GM12878 (cell line): ENCODE measurements at regions not wholly inside any gene's neighbourhood (a gene's known extent, or its start where the extent isn't known, plus 50 kb on each side); places are given as distances from the start of the nearest gene placed in this dataset.

ENCODE experiments used
- ATAC-seq: fragments of 200-7000 bp; cut with Tn5 transposase; 3 replicates; pipeline ENCODE4 v1.9.1; 2020; ENCODE audit warnings: mild to moderate bottlenecking, moderate library complexity
- BruUV-seq: library from RNA; stranded (reverse); fragments of 400-500 nt; replicated peaks from 2 replicates; lab custom pipeline; 2021; lab: Mats Ljungman, UMichigan
- CTCF ChIA-PET: fragments of 300-600 bp; sonication (Branson Sonifier 250); formaldehyde crosslinking; extraction: SDS; loops from one replicate; lab custom pipeline; 2021; ENCODE audit warnings: inconsistent platforms; lab: Yijun Ruan, JAX
- POLR2A ChIA-PET: fragments of 350-600 bp; formaldehyde crosslinking; extraction: SDS; loops from one replicate; lab custom pipeline; 2021; ENCODE audit warnings: inconsistent platforms; lab: Charles Lee
- RAD21 ChIA-PET: fragments of 300-600 bp; sonication (Branson Sonifier 250); formaldehyde crosslinking; loops from one replicate; lab custom pipeline; 2023; ENCODE audit warnings: antibody characterized with exemption; ENCODE audit not compliant: unreplicated experiment; lab: Charles Lee
- SMC1A ChIA-PET: fragments of 300-600 bp; sonication (Branson Sonifier 250); formaldehyde crosslinking; loops from one replicate; lab custom pipeline; 2023; ENCODE audit not compliant: unreplicated experiment, uncharacterized antibody; lab: Charles Lee
- DNase-seq: peaks from one replicate; pipeline ENCODE4 v3.0.0-alpha.2; 2011; ENCODE audit warnings: low read depth, low spot score
- FAIRE-seq: peaks from 3 replicates; lab custom pipeline; 2011; peaks lifted over from hg19 to GRCh38; lab: Jason Lieb, UNC
- H2AFZ ChIP-seq: 2 replicates; pipeline ENCODE4 v1.6.0; 2011; ENCODE audit warnings: low read depth, low read length, control low read depth; ENCODE audit not compliant: control insufficient read depth
- H3K27ac ChIP-seq: 2 replicates; pipeline ENCODE4 v1.5.1; 2011; ENCODE audit warnings: control low read depth; ENCODE audit not compliant: control insufficient read depth, insufficient read depth
- H3K27me3 ChIP-seq, 2 experiments: replicated peaks in 1 of 2; 2 replicates each; pipeline versions ENCODE4 v1.6.0 to v1.6.1; 2011; ENCODE audit warnings: low read length in 1 of 2; ENCODE audit not compliant: control insufficient read depth in 2 of 2, insufficient read depth in 2 of 2
- H3K36me3 ChIP-seq, 2 experiments: 2 replicates each; pipeline ENCODE4 v1.5.1; 2011; ENCODE audit warnings: low read length in 1 of 2; ENCODE audit not compliant: control insufficient read depth in 2 of 2, insufficient read depth in 2 of 2
- H3K4me1 ChIP-seq: 2 replicates; pipeline ENCODE4 v1.6.1; 2011; ENCODE audit warnings: mild to moderate bottlenecking, low read length, moderate library complexity, mixed read lengths; ENCODE audit not compliant: control insufficient read depth, insufficient read depth
- H3K4me2 ChIP-seq: 2 replicates; pipeline ENCODE4 v1.6.0; 2011; ENCODE audit warnings: control low read depth; ENCODE audit not compliant: control insufficient read depth, insufficient read depth
- H3K4me3 ChIP-seq: fragments of 200-600 bp; sonication (generic); 2 replicates; pipeline ENCODE4 v1.5.1; 2016
- H3K79me2 ChIP-seq: 2 replicates; pipeline ENCODE4 v1.6.0; 2011; ENCODE audit warnings: low read length; ENCODE audit not compliant: control insufficient read depth, insufficient read depth
- H3K9ac ChIP-seq: 2 replicates; pipeline ENCODE4 v1.8.0; 2011; ENCODE audit warnings: low read length, control low read depth, mixed read lengths; ENCODE audit not compliant: control insufficient read depth, insufficient read depth
- H3K9me3 ChIP-seq: replicated peaks from 3 replicates; pipeline ENCODE4 v1.5.1; 2011; ENCODE audit warnings: mild to moderate bottlenecking, low read length; ENCODE audit not compliant: control insufficient read depth, insufficient read depth
- H4K20me1 ChIP-seq: 2 replicates; pipeline ENCODE4 v1.6.0; 2011; ENCODE audit not compliant: control insufficient read depth, insufficient read depth
- BMI1 ChIP-seq: fragments of 450-650 bp; IDR thresholded peaks from 2 replicates; pipeline ENCODE4 v1.6.1; 2016; ENCODE audit warnings: mild to moderate bottlenecking, moderate library complexity, borderline replicate concordance
- DPF2 ChIP-seq: fragments of 450-650 bp; IDR thresholded peaks from 2 replicates; pipeline ENCODE4 v1.6.1; 2017; ENCODE audit warnings: mild to moderate bottlenecking
- KDM1A ChIP-seq: fragments of 200-600 bp; sonication (generic); IDR thresholded peaks from 2 replicates; pipeline ENCODE4 v1.6.1; 2016; ENCODE audit warnings: borderline replicate concordance
- NFYA ChIP-seq: IDR thresholded peaks from 2 replicates; pipeline ENCODE4 v1.6.1; 2011; ENCODE audit warnings: low read depth, mild to moderate bottlenecking, low read length, improper control_type of control experiment, borderline replicate concordance
- NR2C1 ChIP-seq: fragments of 450-650 bp; IDR thresholded peaks from 2 replicates; pipeline ENCODE4 v1.6.1; 2017; ENCODE audit warnings: antibody characterized with exemption, mild to moderate bottlenecking, moderate library complexity
- SMC3 ChIP-seq: IDR thresholded peaks from 2 replicates; pipeline ENCODE4 v1.6.1; 2011; ENCODE audit warnings: low read length, improper control_type of control experiment, borderline replicate concordance
- SP1 ChIP-seq: IDR thresholded peaks from one replicate; pipeline ENCODE4 v1.6.1; 2011; ENCODE audit warnings: low read depth, low read length
- SREBF2 ChIP-seq: IDR thresholded peaks from 2 replicates; pipeline ENCODE4 v1.6.1; 2012; ENCODE audit warnings: mild to moderate bottlenecking, low read length
- TCF7 ChIP-seq: IDR thresholded peaks from 2 replicates; pipeline ENCODE4 v1.6.1; 2014; ENCODE audit warnings: antibody characterized with exemption, borderline replicate concordance
- ZNF622 ChIP-seq: fragments of 450-650 bp; IDR thresholded peaks from 2 replicates; pipeline ENCODE4 v1.6.1; 2017; ENCODE audit warnings: mild to moderate bottlenecking, inconsistent platforms
- WGBS: methylation state at CpG from one replicate; pipeline ENCODE4 v1.1.6; 2016; ENCODE audit warnings: low lambda C conversion rate; ENCODE audit not compliant: insufficient replicate concordance, insufficient coverage; ENCODE audit errors: missing lambda C conversion rate; 5-methylcytosine and 5-hydroxymethylcytosine counted together
- in situ Hi-C: fragments of 300-500 bp; cut with MboI; formaldehyde crosslinking; loops from 9 replicates; pipeline ENCODE4 v1.14.3; 2018; ENCODE audit warnings: mixed read lengths
- intact Hi-C: fragments of 100-400 bp; cut with micrococcal nuclease; formaldehyde crosslinking; loops from one replicate; pipeline ENCODE4 v1.14.2; 2022; ENCODE audit not compliant: unreplicated experiment
- TF ChIP-seq, protein P1 (sequence below): fragments of 450-650 bp; formaldehyde crosslinking; IDR thresholded peaks from 2 replicates; pipeline ENCODE4 v1.4.0; 2022; ENCODE audit warnings: mild to moderate bottlenecking, moderate library complexity
- TF ChIP-seq, protein P2 (sequence below): fragments of 450-650 bp; IDR thresholded peaks from 2 replicates; pipeline ENCODE4 v1.6.1; 2017; ENCODE audit warnings: antibody characterized with exemption, mild to moderate bottlenecking, moderate library complexity
- TF ChIP-seq, protein P3 (sequence below): IDR thresholded peaks from 2 replicates; pipeline ENCODE4 v1.6.1; 2012; ENCODE audit warnings: mild to moderate bottlenecking, low read depth, low read length
- TF ChIP-seq, protein P4 (sequence below): IDR thresholded peaks from 2 replicates; pipeline ENCODE4 v1.6.1; 2012; ENCODE audit warnings: low read length, inconsistent platforms

DNA sequence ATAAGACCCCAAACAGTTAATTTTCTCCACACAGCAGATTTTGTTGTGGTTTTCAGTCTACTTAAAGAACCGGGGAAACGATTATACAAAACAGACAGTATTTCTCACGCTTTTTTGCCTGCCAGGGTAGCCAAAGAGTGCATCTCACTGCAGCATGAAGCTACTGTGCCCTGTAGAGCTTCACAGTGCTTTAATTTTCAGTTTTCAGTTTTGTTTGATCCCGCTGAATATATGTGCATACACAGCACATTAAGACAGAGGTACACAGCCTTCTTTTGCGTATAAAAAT is 215.0 kb downstream of the TEX29 start (continued):
- TF ChIP-seq, protein P1, sequence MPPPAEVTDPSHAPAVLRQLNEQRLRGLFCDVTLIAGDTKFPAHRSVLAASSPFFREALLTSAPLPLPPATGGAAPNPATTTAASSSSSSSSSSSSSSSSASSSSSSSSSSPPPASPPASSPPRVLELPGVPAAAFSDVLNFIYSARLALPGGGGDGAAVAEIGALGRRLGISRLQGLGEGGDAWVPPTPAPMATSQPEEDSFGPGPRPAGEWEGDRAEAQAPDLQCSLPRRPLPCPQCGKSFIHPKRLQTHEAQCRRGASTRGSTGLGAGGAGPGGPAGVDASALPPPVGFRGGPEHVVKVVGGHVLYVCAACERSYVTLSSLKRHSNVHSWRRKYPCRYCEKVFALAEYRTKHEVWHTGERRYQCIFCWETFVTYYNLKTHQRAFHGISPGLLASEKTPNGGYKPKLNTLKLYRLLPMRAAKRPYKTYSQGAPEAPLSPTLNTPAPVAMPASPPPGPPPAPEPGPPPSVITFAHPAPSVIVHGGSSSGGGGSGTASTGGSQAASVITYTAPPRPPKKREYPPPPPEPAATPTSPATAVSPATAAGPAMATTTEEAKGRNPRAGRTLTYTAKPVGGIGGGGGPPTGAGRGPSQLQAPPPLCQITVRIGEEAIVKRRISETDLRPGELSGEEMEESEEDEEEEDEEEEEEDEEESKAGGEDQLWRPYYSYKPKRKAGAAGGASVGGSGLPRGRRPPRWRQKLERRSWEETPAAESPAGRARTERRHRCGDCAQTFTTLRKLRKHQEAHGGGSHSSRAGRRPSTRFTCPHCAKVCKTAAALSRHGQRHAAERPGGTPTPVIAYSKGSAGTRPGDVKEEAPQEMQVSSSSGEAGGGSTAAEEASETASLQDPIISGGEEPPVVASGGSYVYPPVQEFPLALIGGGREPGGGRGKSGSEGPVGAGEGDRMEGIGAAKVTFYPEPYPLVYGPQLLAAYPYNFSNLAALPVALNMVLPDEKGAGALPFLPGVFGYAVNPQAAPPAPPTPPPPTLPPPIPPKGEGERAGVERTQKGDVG (CRISPR knock-in tag): no peak
- TF ChIP-seq DPF2 (no peak), ZNF622 (no peak)

DNA sequence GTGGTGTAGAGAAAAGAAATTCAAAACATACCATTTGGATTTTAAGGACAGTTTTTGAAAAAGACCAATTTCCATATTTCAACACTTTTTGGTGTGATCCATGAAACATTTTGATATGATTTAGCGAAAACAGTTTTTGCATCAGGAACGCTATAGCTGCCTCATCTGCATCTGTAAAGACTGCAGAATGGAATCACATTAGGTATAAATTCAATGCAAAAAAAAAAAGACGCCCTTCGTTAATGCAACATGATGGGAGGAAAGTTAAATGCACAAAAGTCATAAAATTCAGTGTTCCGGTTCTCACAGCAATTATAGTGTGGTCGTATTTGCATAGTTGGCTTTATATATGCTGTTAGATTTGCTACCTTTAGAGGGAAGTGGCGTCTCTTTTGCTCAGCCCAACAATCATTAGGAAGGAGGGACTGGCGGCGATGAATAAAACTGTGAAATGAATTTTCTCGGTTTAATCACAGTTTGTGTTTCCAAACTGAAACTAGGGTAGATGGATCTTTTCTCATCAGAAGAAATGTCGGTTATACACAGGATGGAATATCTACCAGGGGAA is 215.7 kb downstream of the TEX29 start:
- no peak overlapping the region for H2AFZ ChIP-seq
- DNase-seq: no peak
- no peaks in the 10 kb centered on the region for H3K36me3 ChIP-seq
- in situ Hi-C loops: no loop called here
- SMC1A ChIA-PET: no interaction called here
- no peaks in the 10 kb centered on the region for H3K79me2 ChIP-seq
- no peak overlapping the region for H3K4me2 ChIP-seq
- no peak overlapping the region for H3K4me3 ChIP-seq
- H3K27ac ChIP-seq: no peak overlapping the region
- H3K4me1 ChIP-seq: no peaks in the 10 kb centered on the region
- H3K27me3 ChIP-seq: no peaks in the 10 kb centered on the region
- WGBS: 33% methylated on average over 11 of the region's 11 CpGs
- no peak for FAIRE-seq
- no peak for ATAC-seq
- intact Hi-C loops: no loop called here
- CTCF ChIA-PET: no interaction called here
- BruUV-seq: no TSS peak
- RAD21 ChIA-PET: no interaction called here
- POLR2A ChIA-PET: no interaction called here
- H4K20me1 ChIP-seq: no peaks in the 10 kb centered on the region
- no peak overlapping the region for H3K9ac ChIP-seq
- H3K9me3 ChIP-seq: no peaks in the 10 kb centered on the region
- TF ChIP-seq, protein P2, sequence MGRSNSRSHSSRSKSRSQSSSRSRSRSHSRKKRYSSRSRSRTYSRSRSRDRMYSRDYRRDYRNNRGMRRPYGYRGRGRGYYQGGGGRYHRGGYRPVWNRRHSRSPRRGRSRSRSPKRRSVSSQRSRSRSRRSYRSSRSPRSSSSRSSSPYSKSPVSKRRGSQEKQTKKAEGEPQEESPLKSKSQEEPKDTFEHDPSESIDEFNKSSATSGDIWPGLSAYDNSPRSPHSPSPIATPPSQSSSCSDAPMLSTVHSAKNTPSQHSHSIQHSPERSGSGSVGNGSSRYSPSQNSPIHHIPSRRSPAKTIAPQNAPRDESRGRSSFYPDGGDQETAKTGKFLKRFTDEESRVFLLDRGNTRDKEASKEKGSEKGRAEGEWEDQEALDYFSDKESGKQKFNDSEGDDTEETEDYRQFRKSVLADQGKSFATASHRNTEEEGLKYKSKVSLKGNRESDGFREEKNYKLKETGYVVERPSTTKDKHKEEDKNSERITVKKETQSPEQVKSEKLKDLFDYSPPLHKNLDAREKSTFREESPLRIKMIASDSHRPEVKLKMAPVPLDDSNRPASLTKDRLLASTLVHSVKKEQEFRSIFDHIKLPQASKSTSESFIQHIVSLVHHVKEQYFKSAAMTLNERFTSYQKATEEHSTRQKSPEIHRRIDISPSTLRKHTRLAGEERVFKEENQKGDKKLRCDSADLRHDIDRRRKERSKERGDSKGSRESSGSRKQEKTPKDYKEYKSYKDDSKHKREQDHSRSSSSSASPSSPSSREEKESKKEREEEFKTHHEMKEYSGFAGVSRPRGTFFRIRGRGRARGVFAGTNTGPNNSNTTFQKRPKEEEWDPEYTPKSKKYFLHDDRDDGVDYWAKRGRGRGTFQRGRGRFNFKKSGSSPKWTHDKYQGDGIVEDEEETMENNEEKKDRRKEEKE: no peak
- TF ChIP-seq, protein P3, sequence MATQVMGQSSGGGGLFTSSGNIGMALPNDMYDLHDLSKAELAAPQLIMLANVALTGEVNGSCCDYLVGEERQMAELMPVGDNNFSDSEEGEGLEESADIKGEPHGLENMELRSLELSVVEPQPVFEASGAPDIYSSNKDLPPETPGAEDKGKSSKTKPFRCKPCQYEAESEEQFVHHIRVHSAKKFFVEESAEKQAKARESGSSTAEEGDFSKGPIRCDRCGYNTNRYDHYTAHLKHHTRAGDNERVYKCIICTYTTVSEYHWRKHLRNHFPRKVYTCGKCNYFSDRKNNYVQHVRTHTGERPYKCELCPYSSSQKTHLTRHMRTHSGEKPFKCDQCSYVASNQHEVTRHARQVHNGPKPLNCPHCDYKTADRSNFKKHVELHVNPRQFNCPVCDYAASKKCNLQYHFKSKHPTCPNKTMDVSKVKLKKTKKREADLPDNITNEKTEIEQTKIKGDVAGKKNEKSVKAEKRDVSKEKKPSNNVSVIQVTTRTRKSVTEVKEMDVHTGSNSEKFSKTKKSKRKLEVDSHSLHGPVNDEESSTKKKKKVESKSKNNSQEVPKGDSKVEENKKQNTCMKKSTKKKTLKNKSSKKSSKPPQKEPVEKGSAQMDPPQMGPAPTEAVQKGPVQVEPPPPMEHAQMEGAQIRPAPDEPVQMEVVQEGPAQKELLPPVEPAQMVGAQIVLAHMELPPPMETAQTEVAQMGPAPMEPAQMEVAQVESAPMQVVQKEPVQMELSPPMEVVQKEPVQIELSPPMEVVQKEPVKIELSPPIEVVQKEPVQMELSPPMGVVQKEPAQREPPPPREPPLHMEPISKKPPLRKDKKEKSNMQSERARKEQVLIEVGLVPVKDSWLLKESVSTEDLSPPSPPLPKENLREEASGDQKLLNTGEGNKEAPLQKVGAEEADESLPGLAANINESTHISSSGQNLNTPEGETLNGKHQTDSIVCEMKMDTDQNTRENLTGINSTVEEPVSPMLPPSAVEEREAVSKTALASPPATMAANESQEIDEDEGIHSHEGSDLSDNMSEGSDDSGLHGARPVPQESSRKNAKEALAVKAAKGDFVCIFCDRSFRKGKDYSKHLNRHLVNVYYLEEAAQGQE: no peak
- no peak for TF ChIP-seq TCF7
- no peak for TF ChIP-seq SMC3
- TF ChIP-seq KDM1A: no peak
- no peak for TF ChIP-seq BMI1
- TF ChIP-seq SP1: no peak
- no peak for TF ChIP-seq NFYA
- no peak for TF ChIP-seq SREBF2
- TF ChIP-seq, protein P4, sequence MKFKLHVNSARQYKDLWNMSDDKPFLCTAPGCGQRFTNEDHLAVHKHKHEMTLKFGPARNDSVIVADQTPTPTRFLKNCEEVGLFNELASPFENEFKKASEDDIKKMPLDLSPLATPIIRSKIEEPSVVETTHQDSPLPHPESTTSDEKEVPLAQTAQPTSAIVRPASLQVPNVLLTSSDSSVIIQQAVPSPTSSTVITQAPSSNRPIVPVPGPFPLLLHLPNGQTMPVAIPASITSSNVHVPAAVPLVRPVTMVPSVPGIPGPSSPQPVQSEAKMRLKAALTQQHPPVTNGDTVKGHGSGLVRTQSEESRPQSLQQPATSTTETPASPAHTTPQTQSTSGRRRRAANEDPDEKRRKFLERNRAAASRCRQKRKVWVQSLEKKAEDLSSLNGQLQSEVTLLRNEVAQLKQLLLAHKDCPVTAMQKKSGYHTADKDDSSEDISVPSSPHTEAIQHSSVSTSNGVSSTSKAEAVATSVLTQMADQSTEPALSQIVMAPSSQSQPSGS: no peak
- no peak for TF ChIP-seq NR2C1
